ENCODE measurements at regions not wholly inside any gene's neighbourhood (a gene's known extent, or its start where the extent isn't known, plus 50 kb on each side); places are given as distances from the start of the nearest gene placed in this dataset.

GRCh38 chr5:135127439-135128240, 93.6 kb upstream of the PITX1 start:
- no peak for DNase-seq (ENCODE audit: extremely low read depth, insufficient read length)
- Histone ChIP-seq H3K27me3 (replicated peaks; ENCODE audit: control insufficient read depth, insufficient read depth, low read length) (peaks cover 3% of the 10 kb centered on the region), H3K4me3 (replicated peaks; ENCODE audit: low read depth, low read length) (no peak overlapping the region), H3K36me3 (ENCODE audit: control insufficient read depth, insufficient read depth, low read length) (no peaks in the 10 kb centered on the region)
- TF ChIP-seq CTCF (IDR thresholded peaks at IDR 0.05; ENCODE audit: insufficient read depth, low read length, poor library complexity, severe bottlenecking) = no peak

- no peak for DNase-seq (ENCODE audit: extremely low read depth, insufficient read length)
- H3K36me3 ChIP-seq (ENCODE audit: control insufficient read depth, insufficient read depth, low read length) = no peaks in the 10 kb centered on the region
- no peak overlapping the region for H3K4me3 ChIP-seq (replicated peaks; ENCODE audit: low read depth, low read length)
- no peak for TF ChIP-seq CTCF (IDR thresholded peaks at IDR 0.05; ENCODE audit: insufficient read depth, low read length, poor library complexity, severe bottlenecking)
- peaks cover 3% of the 10 kb centered on the region for H3K27me3 ChIP-seq (replicated peaks; ENCODE audit: control insufficient read depth, insufficient read depth, low read length)
Measured at GRCh38 chr5:135126688-135127438, 92.8 kb upstream of the PITX1 start.

- DNase-seq (ENCODE audit: extremely low read depth, insufficient read length) = no peak
- TF ChIP-seq CTCF (IDR thresholded peaks at IDR 0.05; ENCODE audit: insufficient read depth, low read length, poor library complexity, severe bottlenecking) = no peak
- peaks cover 3% of the 10 kb centered on the region for H3K27me3 ChIP-seq (replicated peaks; ENCODE audit: control insufficient read depth, insufficient read depth, low read length)
- no peaks in the 10 kb centered on the region for H3K36me3 ChIP-seq (ENCODE audit: control insufficient read depth, insufficient read depth, low read length)
- no peak overlapping the region for H3K4me3 ChIP-seq (replicated peaks; ENCODE audit: low read depth, low read length)
Measured at GRCh38 chr5:135124724-135125123, 90.7 kb upstream of the PITX1 start.

GRCh38 chr5:135124128-135124527, 90.1 kb upstream of the PITX1 start:
- peaks cover 1% of the 10 kb centered on the region for H3K27me3 ChIP-seq (replicated peaks; ENCODE audit: control insufficient read depth, insufficient read depth, low read length)
- H3K36me3 ChIP-seq (ENCODE audit: control insufficient read depth, insufficient read depth, low read length) = no peaks in the 10 kb centered on the region
- TF ChIP-seq CTCF (IDR thresholded peaks at IDR 0.05; ENCODE audit: insufficient read depth, low read length, poor library complexity, severe bottlenecking) = no peak
- DNase-seq (ENCODE audit: extremely low read depth, insufficient read length) = no peak
- no peak overlapping the region for H3K4me3 ChIP-seq (replicated peaks; ENCODE audit: low read depth, low read length)

- no peak for TF ChIP-seq CTCF (IDR thresholded peaks at IDR 0.05; ENCODE audit: insufficient read depth, low read length, poor library complexity, severe bottlenecking)
- Histone ChIP-seq H3K4me3 (replicated peaks; ENCODE audit: low read depth, low read length) (no peak overlapping the region), H3K27me3 (replicated peaks; ENCODE audit: control insufficient read depth, insufficient read depth, low read length) (no peaks in the 10 kb centered on the region; the same call in 1 of the 2 replicates), H3K36me3 (ENCODE audit: control insufficient read depth, insufficient read depth, low read length) (no peaks in the 10 kb centered on the region)
- DNase-seq (ENCODE audit: extremely low read depth, insufficient read length) = no peak
Measured at GRCh38 chr5:135122797-135123196, 88.8 kb upstream of the PITX1 start.

All from GM06990 (cell line).